ENCODE measurements at regions not wholly inside any gene's neighbourhood (a gene's known extent, or its start where the extent isn't known, plus 50 kb on each side); places are given as distances from the start of the nearest gene placed in this dataset.

DNA sequence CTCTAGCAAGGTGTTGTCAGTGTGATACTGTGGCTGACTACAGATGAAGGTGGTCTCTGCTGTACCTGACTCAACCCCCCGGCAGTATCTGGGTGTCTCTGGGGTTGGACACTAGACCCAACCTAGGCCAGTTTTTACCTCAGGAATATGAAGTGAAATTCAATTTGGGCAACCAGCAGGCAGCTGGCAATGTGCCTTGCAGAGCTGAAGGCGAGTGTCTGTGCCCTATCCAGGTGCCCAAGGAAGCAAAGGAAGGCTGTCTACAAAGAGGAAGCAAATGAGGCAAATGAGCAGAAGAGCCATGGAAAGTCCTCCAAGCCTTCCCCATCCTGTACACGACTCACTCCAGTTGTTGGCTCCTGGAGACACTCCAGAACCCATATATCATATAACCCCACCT lies 264.6 kb upstream of the AGAP1 start:
- no peak overlapping the region for H3K4me3 ChIP-seq (ENCODE audit: low read depth, low read length)
- TF ChIP-seq CTCF (IDR thresholded peaks at IDR 0.05; ENCODE audit: low read depth, low read length) = no peak
- no peaks in the 10 kb centered on the region for H3K27me3 ChIP-seq (ENCODE audit: insufficient read depth, low read depth, severe bottlenecking)
- no peaks in the 10 kb centered on the region for H3K9me3 ChIP-seq (ENCODE audit: severe bottlenecking)
- DNase-seq = no peak
- H3K27ac ChIP-seq = no peak overlapping the region
- H3K36me3 ChIP-seq = no peaks in the 10 kb centered on the region

DNA sequence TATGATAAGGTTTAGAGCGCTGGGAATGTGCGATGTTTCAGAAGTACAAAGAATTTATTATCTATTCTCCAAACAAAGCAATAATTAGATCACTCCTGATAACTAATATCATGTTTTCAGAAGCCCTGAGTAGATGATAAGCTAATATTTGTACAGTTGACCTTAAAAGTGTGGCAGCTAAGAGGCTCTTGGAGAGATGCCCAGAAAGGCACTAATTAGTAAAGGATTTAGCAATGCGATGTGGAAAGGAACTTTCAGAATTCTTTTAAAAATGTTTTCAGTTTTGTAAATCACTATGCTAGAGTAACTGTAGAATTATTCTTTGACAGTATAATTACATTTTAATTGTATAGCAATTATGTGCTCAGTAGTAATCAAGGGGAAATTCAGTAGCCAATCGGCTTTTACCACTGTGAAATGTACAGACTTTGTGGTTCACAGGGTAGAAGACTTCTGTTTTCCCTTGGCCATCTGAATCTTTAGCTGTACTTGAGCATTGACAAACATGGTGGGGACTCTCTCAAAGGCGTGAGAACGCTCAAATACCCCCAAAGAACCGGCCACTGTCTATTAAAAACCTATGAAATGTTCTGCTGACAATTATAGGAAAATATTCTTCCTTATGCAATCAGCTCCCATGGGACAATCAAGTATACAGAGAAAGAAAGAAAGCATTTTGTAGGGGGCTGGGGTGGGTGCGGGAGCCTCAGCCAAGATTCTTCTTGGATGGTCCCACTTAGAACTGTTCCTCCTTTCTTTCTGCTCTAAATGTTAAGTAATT lies 262.8 kb upstream of the AGAP1 start:
- Histone ChIP-seq H3K9me3 (ENCODE audit: severe bottlenecking) (no peaks in the 10 kb centered on the region), H3K36me3 (no peaks in the 10 kb centered on the region), H3K27ac (no peak overlapping the region), H3K4me3 (ENCODE audit: low read depth, low read length) (no peak overlapping the region), H3K27me3 (ENCODE audit: insufficient read depth, low read depth, severe bottlenecking) (no peaks in the 10 kb centered on the region)
- TF ChIP-seq CTCF (IDR thresholded peaks at IDR 0.05; ENCODE audit: low read depth, low read length) = no peak
- DNase-seq = no peak

DNA sequence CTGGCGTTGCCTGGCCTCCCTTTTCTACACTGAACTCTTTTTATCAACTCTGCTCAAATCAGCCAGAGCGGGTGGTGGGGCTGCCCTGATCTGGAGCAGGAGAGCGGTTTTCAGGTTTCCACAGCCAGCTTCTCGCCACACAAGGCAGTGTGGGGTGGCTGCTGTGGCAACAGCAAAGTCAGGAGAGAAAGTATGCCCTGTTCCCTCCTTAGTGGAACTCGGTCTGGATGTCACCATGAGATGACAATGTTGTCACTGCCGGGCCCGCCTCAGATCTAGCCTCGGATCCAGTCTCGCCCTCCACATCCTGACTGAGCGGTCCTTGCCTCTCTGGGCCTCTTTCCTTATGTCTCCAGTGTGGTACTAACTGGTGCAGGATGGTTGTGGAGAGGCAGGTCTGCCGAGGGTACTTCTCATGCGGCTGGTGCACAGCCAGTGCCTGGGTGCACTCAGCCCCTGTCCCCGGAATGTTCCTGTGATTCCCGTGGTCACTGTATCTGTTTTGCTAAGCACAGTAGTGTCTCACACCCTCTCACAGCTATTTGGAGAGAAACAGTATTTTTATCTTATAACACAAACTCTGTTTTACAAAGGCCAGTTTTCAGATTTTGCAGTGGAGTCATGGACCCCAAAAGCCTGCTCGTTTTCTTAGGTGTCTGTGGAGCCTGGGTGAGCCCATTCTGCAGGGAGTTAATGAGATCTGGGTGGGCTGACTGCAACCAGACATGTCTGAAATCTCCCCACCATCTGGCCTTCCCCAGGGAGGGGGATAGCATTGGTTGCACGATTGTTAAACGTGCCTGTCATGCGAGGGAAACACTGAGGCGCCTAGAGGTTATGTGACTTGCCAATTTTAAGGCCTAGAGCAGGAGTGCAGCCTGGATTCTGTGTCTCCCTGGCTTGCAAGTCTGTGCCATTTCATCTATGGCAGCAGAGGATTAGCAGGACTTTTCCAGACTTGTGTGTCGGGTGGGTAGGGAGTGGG lies 261.1 kb upstream of the AGAP1 start:
- Histone ChIP-seq H3K27me3 (ENCODE audit: insufficient read depth, low read depth, severe bottlenecking) (no peaks in the 10 kb centered on the region), H3K27ac (peak overlapping the region; percentile 38), H3K9me3 (ENCODE audit: severe bottlenecking) (no peaks in the 10 kb centered on the region), H3K36me3 (no peaks in the 10 kb centered on the region), H3K4me3 (ENCODE audit: low read depth, low read length) (no peak overlapping the region)
- TF ChIP-seq CTCF (IDR thresholded peaks at IDR 0.05; ENCODE audit: low read depth, low read length) = no peak
- peak; percentile 67 for DNase-seq

GRCh38 chr2:235234736-235235135 lies 259.1 kb upstream of the AGAP1 start:
- Histone ChIP-seq H3K36me3 (no peaks in the 10 kb centered on the region), H3K27me3 (ENCODE audit: insufficient read depth, low read depth, severe bottlenecking) (no peaks in the 10 kb centered on the region), H3K9me3 (ENCODE audit: severe bottlenecking) (no peaks in the 10 kb centered on the region), H3K27ac (no peak overlapping the region), H3K4me3 (ENCODE audit: low read depth, low read length) (no peak overlapping the region)
- no peak for TF ChIP-seq CTCF (IDR thresholded peaks at IDR 0.05; ENCODE audit: low read depth, low read length)
- DNase-seq = no peak

DNA sequence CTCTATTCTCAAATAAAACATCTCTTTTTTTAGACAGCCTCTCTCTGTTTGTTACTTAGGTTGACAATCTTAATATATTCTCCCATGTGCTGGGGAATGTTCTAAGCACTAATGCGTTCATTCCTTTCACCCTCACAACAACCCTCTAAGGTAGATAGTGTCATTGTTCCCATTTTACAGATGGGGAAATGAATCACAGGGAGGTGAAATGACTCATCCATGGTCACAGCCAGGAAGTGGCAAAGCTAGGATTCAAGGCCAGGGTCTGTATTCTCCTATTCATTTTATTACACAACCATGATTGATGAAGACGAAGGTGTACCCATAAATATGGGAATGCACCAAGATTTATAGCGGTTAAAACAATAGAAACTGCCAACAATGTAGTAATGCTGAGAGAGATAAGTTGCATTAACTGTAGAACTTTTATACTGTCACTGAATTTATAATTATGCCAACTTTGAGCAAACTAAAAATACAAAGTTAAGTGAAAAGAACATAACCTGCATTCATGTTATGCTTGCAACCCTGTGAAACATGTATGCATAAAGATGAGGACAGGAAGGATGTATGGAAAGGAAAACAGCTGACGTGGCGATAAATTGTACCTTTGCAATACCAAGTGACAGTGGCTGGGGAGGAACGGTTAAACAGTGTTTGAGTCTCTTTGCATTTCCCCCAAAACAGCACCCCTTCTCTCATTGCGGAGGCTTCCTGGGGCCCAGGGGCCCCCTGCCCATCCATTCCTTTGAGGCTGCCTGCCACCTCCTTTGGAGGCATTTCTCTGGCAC lies 257.7 kb upstream of the AGAP1 start:
- Histone ChIP-seq H3K9me3 (ENCODE audit: severe bottlenecking) (no peaks in the 10 kb centered on the region), H3K4me3 (ENCODE audit: low read depth, low read length) (no peak overlapping the region), H3K36me3 (no peaks in the 10 kb centered on the region), H3K27me3 (ENCODE audit: insufficient read depth, low read depth, severe bottlenecking) (no peaks in the 10 kb centered on the region), H3K27ac (no peak overlapping the region)
- TF ChIP-seq CTCF (IDR thresholded peaks at IDR 0.05; ENCODE audit: low read depth, low read length) = no peak
- DNase-seq = no peak

Measured in WERI-Rb-1 (cell line).